ENCODE measurements at regions not wholly inside any gene's neighbourhood (a gene's known extent, or its start where the extent isn't known, plus 50 kb on each side); places are given as distances from the start of the nearest gene placed in this dataset.

DNA sequence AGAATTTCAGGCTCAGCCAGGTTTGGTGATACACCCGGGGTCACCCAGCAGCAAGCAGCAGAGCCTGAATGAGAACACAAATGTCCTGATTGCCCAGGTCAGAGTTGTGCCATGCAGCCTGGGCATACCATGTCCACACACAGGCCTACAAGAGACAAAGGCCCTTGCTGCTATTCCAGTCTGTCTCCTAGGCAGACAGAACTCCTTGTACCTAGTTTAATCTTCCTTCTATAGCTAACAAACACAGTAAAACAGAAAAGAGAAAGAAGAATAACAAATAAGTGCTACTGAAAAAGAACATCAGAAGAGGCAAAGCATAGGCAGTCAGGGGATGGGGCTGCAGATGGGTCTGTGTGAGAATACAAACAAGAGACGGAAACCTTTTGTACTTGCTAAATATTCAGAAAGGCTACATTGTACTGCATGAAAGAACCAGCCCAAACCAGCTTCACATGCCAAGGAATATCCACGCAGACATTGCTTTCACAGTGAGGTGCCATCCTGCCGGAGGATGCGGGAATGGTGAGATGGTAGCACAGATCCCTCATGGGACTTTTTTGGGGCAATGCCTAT, 401.7 kb downstream of the OMA1 start:
- no peak for DNase-seq (ENCODE audit: low read depth, low spot score)

DNA sequence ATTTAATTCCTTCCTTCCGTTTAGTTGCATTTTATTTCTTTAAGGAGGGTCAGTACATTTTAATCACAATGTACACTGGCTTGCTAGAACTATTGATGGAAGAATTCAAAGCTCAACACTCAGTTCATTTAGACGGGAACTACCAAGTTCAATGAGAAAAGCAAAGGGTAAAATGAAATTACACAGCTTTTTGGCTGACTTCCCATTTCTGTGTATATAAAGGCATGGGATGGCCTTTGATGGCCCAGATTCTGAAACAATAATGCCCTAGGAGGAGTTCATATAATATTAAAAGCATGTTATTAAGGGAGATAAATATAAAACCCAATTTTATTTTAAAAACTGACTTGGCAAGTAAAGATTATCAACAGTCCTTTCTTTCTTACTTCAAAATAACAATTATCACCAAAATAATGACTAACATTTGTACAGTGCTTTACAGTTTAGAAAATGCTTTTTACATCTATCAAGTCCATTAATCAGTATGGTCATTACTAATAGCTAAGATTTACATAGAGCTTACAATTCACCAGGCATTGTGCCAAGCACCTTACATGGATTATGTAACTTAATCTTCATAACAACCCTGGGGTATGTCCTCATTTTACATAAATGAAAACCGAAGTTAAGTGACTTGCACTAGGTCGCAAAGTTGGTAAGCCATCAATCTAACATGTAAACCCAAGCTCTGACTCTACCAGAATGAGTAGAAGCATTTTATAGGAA, 402.4 kb downstream of the OMA1 start:
- DNase-seq (ENCODE audit: low read depth, low spot score): no peak

DNA sequence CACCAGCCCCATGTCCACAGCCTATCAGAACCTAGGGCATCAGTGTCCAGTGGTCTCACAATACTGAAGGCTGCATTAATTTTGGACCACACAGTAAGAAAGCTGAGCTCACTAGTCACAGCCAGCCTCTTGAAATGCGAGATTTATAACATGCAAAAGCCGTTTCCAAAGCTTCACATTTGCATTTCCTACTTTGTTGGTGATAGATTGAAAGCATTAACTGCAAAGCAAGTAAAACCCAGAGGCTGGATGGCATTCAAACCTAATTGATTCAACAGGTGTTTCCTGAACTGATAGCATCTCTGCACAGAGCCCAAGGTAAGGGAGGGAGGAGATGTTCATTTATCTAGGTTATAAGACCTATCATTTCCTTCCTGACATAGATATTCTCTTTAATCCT, 410.1 kb downstream of the OMA1 start:
- DNase-seq (ENCODE audit: low read depth, low spot score): no peak

DNA sequence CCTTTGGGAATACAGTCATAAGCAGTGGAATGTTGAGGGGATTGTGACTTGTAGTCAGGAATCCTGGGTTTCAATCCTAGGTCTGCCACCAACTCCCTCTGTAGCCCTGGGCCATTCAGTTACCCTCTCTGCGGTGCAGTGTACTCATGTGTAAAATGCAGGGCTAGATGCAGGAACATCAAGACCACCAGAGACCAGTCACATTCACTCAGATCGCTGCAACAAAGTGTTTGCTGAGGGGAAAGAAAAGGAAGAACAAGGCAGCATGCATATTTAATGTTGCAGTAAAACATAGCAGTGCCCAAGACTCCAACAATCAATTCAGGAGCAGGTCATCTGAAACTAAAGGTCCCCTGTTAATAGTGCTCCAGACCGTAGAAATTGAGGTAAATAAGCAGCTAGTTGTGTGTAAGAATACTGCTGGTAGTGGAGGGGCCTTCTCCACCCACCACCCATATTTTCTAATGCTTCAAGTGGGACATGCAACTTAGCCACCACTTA, 410.7 kb downstream of the OMA1 start:
- DNase-seq (ENCODE audit: low read depth, low spot score): no peak

DNA sequence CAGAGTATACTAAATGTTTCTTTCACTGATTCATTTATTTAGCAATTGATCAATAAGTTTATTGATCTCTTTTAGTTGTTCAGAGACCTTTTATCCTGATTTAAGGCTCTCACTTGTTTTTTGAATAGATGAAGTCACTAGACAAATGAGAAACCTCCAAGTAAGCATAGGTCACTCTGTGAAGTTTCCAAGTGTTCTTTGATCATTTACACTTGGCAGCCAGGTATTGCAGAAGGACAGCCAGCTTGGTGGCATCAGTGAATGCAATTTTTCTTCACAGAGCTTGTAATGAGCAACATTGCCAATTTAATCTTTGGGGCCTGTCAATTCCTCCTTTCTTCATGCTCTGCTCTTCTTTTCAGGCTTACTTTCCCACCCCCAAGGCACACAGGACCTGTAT, 413.0 kb downstream of the OMA1 start:
- no peak for DNase-seq (ENCODE audit: low read depth, low spot score)

DNA sequence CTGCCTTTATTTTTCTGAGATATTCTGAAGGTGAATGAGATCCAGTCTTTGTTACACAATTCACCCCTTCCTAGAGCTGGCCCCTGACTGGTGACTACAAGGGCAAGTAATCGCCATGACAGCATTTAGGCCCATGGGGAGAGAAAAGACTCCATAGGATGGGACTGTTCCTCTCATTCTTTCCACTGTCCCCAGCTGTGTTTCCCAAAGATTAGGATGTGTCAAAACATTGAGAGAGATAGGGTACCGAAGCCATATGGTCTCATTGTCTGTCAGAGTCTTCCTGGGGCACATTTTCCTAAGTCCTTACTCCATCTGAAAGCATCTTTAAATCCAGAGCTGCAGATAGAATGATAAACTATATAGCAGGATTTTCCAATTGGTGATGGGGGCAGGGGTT, 423.5 kb downstream of the OMA1 start:
- DNase-seq (ENCODE audit: low read depth, low spot score): no peak

DNA sequence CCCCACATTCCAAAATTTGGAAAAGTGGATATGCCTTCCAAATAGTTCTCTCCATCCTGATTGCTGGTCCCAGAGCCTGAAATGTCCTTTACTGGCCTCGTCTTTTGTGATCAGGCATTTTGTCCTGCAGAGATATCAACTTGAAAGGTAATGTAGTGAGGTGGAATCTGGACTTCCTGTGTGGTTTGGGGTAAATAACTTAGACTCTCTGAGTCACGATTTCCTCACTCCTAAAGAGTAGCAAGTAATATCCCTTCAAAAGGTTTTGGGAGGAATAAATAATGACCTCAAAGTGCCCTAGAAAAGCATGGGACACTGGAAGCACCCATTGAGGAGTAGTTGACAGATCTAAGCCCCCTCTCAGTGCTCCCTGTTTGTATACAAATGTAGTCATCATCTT, 426.6 kb downstream of the OMA1 start:
- no peak for DNase-seq (ENCODE audit: low read depth, low spot score)

DNA sequence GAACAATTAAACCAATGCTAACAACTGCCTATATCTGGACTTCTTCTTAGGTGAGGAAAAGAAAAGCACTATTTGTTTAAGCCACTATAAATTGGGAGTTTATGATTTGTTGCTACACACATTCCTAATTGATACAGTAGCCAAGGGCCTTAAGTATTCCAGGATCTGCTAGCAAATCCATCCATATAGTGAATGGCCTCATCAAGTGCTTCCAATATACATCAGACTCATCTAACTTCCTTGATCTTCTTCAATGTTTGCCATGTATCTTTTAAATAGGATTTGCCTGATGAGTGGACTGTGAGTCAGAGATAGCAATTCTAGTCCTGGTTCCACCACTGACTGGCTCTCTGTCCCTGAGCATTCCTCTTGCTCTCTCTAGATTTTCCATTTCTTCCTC, 430.2 kb downstream of the OMA1 start:
- no peak for DNase-seq (ENCODE audit: low read depth, low spot score)

DNA sequence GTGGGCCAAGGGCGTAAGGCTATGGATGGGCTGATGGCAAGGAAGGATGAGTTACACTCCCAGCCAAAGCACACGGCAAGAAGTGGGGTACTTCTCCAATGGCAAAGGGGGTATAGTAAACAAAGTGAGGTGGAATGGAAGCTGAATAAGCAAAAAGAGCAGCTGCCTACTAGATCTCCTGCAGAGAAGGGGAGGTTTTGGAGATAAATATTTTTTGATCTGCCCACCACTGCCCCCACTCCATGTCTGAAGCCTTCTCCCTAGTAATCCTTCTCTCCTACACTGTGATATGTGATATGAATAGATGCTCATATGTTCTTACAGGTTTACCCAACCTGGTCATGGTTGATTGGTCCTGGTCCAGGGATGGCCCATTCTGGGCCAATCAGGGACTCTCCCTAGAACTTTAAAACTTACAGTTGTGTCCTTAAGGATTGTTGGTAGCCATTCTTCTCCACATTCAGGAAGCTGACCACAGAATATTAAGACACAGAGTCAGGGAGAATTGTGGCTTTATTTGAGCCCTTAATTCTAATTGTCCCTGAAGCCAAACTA, 436.8 kb downstream of the OMA1 start:
- no peak for DNase-seq (ENCODE audit: low read depth, low spot score)

DNA sequence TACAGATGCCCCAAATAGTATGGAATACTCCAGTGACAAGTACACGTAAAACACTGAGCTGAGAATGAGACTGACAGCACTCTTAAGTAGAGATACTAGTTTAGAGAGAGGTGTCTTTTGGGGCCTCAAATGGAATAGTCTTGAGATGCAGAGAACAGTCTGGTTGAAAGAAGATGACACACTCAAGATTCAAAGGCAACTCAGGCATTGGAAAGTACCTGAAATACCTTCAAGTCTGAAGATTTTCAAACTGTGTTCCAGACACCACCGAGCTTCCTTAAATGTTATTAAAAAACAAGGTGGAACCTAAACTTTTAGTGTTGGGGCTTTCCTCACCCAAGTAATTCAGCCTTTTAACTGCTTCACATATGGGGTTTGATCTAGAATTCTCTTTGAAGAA, 437.7 kb downstream of the OMA1 start:
- no peak for DNase-seq (ENCODE audit: low read depth, low spot score)

DNA sequence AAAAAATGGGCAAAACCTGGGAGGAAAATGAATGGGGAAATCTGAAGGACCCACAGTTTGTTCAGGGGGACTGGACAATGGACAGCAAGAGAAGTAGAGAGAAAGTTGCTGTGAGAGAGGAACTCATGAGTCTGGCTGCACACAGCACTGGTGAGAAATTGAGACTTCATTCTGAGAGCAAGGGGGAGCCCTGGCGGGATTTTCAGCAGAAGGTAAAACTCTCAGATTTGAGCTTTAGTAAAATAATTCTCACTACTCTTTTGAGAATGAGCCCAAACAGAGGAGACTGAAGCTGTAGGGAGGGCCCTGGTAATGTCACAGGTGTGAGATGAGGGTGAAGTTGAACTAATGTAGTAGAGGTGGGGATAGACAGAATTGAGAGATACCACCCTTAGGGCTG, 438.6 kb downstream of the OMA1 start:
- DNase-seq (ENCODE audit: low read depth, low spot score): no peak

DNA sequence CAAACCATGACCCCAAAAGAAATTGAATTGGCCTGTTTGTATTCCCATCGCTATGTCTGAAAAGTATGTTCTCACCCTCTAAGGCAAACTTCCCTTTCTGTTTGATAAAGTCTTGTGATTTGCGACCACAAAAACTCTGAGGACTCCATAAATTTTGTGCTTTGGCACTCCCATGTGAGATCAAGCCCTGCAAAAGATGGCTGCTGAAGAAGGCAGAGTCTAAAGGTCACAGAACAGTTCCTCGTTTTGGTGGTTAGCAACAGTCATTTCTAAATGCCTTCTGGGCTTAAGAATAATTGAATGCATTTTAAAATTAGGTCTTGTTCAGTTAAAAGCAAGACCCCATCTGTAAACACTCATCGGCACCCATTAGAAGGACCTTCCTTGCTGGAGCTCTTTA, 441.6 kb downstream of the OMA1 start:
- DNase-seq (ENCODE audit: low read depth, low spot score): no peak

DNA sequence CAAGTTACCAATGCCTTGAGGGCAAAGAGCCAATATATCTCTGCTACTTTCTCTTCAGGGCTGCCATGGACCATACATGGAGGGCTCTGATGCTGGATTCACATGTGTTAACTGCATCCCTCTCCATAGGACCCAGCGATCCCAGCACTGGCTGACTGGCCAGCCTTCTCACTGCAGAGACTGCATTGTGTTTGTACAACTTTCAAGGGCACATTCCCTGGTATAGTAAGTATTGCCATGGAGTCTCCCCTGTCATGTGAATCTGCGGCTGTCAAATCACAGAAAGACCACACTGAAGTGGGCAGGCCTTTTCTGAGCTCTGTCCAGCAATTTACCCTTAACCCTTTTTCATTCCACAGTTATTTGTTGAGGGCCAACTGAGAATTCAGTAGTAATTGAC, 449.8 kb downstream of the OMA1 start:
- no peak for DNase-seq (ENCODE audit: low read depth, low spot score)

DNA sequence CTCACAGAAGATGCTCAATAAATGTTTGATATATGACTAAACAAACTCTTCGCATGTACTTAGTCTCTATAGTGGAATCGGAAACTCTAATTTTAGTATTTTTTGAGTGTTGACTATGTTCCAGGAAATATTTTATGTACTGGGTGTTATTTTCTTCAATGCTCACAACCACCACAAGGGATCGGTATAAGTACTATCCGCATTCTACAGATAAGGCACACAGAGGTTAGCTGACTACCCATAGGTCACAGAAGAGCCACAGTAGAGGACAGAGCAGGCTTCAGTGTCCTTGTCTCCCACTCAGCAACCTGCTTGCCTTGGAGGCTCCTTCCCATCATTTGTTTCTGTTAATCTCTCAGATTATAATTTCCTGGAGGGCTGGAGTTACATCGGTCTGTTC, 451.3 kb downstream of the OMA1 start:
- DNase-seq (ENCODE audit: low read depth, low spot score): no peak

DNA sequence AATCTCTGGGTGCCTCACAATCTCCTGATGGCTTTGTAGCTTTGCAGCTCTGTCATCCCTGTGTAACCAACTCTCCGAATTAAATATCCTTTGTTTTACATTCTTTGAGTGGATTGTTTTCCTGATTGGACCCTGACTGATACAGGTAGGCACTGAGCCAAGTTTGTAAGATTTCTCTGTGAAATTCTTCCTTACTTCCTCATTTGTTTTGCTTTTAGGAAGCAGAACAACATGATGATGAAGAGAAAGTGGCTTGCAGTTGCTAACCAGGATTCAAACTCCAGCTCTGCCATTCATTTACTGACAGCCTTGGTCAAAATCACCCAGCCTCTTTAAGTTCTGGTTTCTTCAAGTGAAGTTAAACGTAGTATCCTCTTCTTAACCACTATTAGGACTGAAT, 452.3 kb downstream of the OMA1 start:
- no peak for DNase-seq (ENCODE audit: low read depth, low spot score)

DNA sequence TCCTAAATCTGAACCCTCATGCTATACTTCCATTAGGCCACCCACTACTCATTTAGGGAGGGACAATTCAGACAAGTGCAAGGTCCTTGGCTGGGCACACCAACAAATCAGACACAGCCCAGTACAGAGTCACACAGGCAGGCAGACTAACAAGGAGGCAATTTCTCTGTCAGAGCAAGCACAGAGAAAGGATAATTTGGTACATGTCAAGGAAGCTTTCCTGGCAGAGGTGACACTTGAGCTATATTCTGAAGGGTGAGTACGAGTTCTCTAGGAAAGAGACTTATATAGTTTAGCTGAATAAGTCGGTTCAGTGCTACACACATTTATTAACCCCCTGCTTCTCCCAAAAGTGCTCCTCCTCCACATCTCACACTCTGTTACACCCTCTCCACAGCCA, 455.9 kb downstream of the OMA1 start:
- DNase-seq (ENCODE audit: low read depth, low spot score): no peak

DNA sequence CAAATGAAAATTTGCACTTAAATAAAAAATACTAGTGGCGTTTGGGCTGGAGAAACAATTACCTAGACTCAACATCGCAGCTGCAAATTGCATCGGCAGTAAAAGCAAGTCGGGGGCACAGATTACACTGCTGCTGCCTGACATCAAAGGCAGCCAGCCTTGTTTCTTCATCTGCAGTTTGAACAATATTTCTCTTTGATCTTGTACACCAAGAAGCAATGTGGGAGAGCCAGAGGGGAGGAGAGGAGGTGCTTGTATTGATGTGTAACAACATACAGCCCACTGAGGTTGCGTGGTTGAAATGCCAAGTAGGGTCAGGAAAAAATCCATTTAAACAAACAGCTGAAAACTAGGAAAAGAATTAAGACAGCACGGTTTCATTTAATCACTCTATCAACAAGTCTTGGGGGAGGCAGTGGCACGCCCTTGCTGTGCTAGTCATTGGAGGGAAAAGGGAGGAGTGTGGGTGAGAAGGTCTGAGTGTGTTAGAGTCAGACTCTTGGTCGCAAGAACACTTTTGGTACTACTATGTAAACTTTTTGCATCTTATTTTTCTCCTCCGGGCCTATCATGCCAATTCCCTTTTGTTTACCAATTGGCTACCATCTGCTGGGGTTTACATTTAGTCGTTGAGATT, 456.5 kb downstream of the OMA1 start:
- DNase-seq (ENCODE audit: low read depth, low spot score): peak; percentile 41

DNA sequence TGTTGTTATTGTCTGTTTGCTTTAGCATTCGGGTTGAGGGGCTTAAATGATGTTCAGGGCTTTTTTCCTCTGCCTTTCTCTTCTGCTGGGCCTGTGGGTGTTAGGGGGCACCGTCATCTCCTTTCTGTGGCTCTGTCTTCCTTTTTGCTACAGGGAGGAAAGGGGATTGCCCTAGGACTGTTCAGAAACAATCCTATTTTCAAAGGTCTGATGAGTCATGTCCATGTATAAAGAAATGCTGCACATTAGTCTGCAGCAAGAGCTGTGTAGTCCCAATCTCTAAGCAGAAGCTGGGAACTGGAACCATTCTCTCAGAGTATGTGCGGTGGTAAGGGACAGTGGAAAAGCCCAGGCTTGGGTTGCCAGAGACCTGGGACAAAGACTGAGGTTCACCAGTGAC, 462.3 kb downstream of the OMA1 start:
- DNase-seq (ENCODE audit: low read depth, low spot score): peak; percentile 36

DNA sequence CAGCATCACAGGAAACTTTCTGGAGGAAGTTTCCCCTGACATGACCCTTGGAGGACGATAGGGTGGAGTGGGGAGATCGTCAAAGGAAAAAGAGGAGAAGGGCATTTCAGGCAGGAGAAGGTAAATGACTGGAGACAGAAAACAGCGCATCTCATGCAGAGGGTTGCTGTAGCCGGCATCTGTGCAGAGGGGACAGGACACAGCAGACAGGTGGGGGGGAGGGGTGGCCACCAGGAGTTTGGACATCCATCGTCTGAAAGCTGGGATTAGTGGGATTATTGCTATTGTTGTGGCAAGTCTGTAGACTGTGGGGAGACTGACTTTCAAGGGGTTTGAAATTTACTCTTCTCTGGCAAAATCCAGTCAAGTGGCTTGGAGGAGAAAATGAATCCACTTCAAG, 463.9 kb downstream of the OMA1 start:
- DNase-seq (ENCODE audit: low read depth, low spot score): no peak

DNA sequence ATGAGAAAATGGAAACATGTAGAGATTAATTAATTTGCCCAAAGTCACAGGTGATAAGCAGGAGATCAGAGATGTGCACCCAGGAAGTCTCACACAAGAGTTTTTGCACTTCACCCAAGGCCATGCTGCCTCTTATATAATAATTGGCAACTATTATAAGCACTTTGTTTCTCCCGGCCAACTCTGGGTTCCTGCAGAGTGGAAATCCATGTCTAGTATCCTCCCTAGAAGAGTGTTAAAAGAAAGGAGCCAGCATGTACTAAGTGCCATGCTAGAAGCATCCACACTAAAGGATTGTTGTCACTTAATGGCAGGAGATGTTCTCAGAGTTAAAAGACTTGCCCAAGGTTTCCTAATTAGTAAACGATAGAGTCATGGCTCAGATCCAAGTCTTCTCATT, 470.3 kb downstream of the OMA1 start:
- no peak for DNase-seq (ENCODE audit: low read depth, low spot score)

DNA sequence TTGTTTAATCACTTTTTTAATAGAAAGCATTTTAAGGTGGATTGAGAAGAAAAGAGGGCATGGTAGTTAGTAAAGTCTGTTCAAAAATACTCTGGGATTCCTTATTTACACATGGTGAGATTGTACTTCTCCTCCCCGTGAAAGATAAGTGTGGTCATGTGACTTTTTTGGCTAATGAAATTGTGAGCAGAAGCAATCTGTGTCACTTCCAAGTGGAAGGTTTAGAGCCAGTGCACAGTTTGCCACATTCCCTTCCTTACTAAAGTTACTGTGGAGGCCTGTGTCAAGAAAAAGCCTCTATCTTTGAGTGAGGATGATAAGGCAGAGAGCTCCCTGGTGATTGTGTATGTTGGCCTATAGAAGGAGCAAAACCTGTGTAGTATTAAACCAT, 471.3 kb downstream of the OMA1 start:
- no peak for DNase-seq (ENCODE audit: low read depth, low spot score)

DNA sequence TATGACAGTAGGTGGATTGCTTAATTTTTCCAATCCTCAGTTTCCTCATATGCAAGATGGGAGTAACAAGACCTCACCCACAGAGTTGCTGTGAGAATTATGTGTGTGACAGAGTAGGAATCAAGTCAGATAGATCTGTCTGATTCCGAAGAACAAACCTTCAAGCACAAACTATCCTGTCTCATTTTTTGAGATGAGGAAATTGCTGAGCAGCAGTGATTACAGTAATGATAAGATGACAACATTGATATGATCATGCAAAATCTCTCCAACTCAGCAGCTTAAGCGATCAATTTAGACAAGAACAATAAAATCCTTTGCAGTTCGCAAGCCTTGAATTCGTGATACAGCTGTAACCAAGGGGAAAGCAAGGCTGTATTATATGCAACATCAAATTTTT, 474.1 kb downstream of the OMA1 start:
- no peak for DNase-seq (ENCODE audit: low read depth, low spot score)

DNA sequence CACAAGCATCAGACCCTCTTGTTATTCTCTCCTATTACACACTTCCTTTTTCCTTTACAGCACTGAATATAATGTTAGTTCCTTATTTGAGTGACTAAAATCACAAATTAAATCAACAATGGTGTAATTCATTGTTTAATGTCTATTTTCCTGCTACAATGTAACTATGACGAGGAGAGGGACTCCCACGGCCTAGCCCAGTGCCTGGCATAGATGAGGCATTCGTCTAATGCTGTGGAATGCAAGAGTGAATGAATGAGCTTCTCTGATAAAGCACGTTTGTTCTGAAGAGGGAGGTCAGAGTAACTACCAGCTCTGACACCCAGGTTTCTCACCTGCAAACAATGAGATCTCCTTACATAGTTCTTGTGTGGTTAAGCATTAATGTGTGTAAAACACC, 479.4 kb downstream of the OMA1 start:
- peak; percentile 21 for DNase-seq (ENCODE audit: low read depth, low spot score)
